ENCODE measurements at regions not wholly inside any gene's neighbourhood (a gene's known extent, or its start where the extent isn't known, plus 50 kb on each side); places are given as distances from the start of the nearest gene placed in this dataset.

DNA sequence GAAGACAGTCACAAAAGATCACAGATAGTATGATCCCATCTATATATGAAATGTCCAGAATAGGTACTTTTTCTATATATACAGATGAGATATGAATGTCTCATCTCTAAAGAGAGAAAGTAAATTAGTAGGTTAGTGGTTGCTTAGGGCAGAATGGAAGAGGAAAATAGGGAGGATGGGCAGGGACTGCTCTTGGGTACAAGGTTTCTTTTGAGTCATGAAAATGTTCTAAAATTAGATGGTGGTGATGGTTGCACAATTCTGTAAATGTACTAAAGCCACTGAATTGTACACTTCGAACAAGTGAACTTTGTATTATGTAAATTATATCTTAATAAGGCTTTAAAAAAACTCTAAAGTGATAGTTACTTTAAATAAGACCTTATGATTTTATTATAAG, 59.6 kb upstream of the GRAMD2B start:
- Histone ChIP-seq H3K9me3 (ENCODE audit: low read length) (no peaks in the 10 kb centered on the region), H3K79me2 (ENCODE audit: low read length) (no peaks in the 10 kb centered on the region), H3K4me1 (ENCODE audit: insufficient read depth, low read length) (peaks cover 30% of the 10 kb centered on the region), H3K27ac (ENCODE audit: low read length) (no peak overlapping the region), H3K4me3 (ENCODE audit: low read length) (no peak overlapping the region), H3K9ac (ENCODE audit: low read length) (no peak overlapping the region), H3K4me2 (ENCODE audit: low read length) (no peak overlapping the region), H3F3A (ENCODE audit: low read length, unreplicated experiment) (no peaks in the 10 kb centered on the region), H3K9me2 (replicated peaks; ENCODE audit: low read length) (no peaks in the 10 kb centered on the region), H4K20me1 (ENCODE audit: low read length) (no peaks in the 10 kb centered on the region), H2AFZ (ENCODE audit: low read length) (no peak overlapping the region), H3K36me3 (ENCODE audit: low read depth, low read length) (no peaks in the 10 kb centered on the region), H3K27me3 (ENCODE audit: low read length) (no peaks in the 10 kb centered on the region)
- ATAC-seq (no peak), DNase-seq (no peak)
- CTCF ChIA-PET, result no interaction called here
- intact Hi-C loops (cut with micrococcal nuclease), result no loop called here
- TF ChIP-seq EZH2 (IDR thresholded peaks at IDR 0.05; ENCODE audit: low read length, unreplicated experiment) (no peak), EZH2phosphoT487 (IDR thresholded peaks at IDR 0.05; ENCODE audit: borderline replicate concordance, low read length) (no peak)
- TF ChIP-seq, protein P1, sequence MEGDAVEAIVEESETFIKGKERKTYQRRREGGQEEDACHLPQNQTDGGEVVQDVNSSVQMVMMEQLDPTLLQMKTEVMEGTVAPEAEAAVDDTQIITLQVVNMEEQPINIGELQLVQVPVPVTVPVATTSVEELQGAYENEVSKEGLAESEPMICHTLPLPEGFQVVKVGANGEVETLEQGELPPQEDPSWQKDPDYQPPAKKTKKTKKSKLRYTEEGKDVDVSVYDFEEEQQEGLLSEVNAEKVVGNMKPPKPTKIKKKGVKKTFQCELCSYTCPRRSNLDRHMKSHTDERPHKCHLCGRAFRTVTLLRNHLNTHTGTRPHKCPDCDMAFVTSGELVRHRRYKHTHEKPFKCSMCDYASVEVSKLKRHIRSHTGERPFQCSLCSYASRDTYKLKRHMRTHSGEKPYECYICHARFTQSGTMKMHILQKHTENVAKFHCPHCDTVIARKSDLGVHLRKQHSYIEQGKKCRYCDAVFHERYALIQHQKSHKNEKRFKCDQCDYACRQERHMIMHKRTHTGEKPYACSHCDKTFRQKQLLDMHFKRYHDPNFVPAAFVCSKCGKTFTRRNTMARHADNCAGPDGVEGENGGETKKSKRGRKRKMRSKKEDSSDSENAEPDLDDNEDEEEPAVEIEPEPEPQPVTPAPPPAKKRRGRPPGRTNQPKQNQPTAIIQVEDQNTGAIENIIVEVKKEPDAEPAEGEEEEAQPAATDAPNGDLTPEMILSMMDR (conservative IDR thresholded peaks at IDR 0.05; ENCODE audit: low read depth, low read length), result no peak
- POLR2A ChIA-PET (ENCODE audit: unreplicated experiment), result interaction anchor here (0.7 kb wide), 1 partner anchor 14 kb away, joined by 3 read pairs; no protein-coding TSS in a partner anchor
- BruUV-seq (replicated peaks), result no TSS peak

DNA sequence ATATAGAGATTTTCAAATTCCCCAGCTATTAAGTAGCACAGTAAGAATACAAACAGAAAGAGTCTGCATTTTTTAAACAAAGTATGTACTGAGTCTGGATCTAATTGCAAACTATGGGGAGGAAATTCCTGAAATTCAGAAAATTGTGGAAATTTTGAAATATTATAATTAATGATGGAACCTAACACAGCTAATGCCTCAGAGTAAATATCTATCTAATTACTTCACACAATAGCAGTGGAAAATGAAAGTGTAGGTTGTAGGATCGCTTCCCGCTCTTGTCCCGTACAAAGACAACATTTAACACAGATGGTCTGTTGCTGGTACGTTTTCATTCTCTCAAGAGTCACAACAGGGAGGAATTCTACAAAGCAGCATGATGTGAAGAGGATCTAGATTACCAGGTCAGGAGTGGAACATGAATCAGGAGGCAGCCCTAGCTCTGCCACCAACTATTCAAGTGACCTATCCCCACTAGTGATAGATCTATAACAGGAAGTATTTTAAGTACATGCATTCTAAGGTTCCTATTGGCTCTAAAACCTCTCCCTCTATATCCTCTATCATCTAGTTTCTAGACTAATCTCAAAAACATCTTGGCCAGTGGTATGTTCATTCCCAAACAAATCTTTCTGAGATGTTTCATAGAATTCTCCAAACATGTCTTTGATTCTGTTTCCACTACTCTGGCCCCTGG, 58.9 kb upstream of the GRAMD2B start:
- POLR2A ChIA-PET (ENCODE audit: unreplicated experiment), result interaction anchor here (0.7 kb wide), 1 partner anchor 15 kb away, joined by 3 read pairs; no protein-coding TSS in a partner anchor
- DNase-seq (no peak), ATAC-seq (no peak)
- Histone ChIP-seq H3K4me2 (ENCODE audit: low read length) (no peak overlapping the region), H3K27me3 (ENCODE audit: low read length) (no peaks in the 10 kb centered on the region), H3K9ac (ENCODE audit: low read length) (no peak overlapping the region), H3K4me3 (ENCODE audit: low read length) (no peak overlapping the region), H3K27ac (ENCODE audit: low read length) (no peak overlapping the region), H3K79me2 (ENCODE audit: low read length) (no peaks in the 10 kb centered on the region), H4K20me1 (ENCODE audit: low read length) (no peaks in the 10 kb centered on the region), H3K4me1 (ENCODE audit: insufficient read depth, low read length) (peaks cover 37% of the 10 kb centered on the region), H3F3A (ENCODE audit: low read length, unreplicated experiment) (no peaks in the 10 kb centered on the region), H3K9me3 (ENCODE audit: low read length) (no peaks in the 10 kb centered on the region), H3K36me3 (ENCODE audit: low read depth, low read length) (no peaks in the 10 kb centered on the region), H3K9me2 (replicated peaks; ENCODE audit: low read length) (no peaks in the 10 kb centered on the region), H2AFZ (ENCODE audit: low read length) (no peak overlapping the region)
- no TSS peak for BruUV-seq (replicated peaks)
- CTCF ChIA-PET, result no interaction called here
- intact Hi-C loops (cut with micrococcal nuclease), result no loop called here
- TF ChIP-seq EZH2 (IDR thresholded peaks at IDR 0.05; ENCODE audit: low read length, unreplicated experiment) (no peak), EZH2phosphoT487 (IDR thresholded peaks at IDR 0.05; ENCODE audit: borderline replicate concordance, low read length) (no peak)
- TF ChIP-seq, protein P1 (conservative IDR thresholded peaks at IDR 0.05; ENCODE audit: low read depth, low read length), result no peak
